ENCODE measurements at regions not wholly inside any gene's neighbourhood (a gene's known extent, or its start where the extent isn't known, plus 50 kb on each side); places are given as distances from the start of the nearest gene placed in this dataset.

DNA sequence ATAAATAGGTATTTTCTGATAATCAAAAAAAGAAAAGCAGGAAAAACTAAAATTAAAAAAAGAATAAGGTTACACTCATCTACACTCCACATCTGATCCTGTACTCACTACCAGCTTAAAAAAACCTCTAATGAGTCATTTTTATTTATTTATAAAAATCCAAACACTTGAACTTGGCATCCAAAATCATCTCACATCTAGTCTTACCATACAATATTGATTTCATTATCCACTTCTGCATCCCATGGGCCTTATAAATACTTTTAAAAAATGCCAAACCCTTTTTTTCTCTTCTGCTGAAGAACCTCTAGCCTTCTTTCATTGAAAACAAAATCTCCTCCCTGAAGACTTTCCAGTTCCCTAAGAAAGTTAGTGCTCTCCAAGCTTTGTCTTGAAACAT is 109.7 kb downstream of the TMTC3 start:
- no peak overlapping the region for H3K4me3 ChIP-seq
- no peaks in the 10 kb centered on the region for H3K4me1 ChIP-seq (ENCODE audit: low read depth)
- DNase-seq (ENCODE audit: low read depth in 1 of 2, low spot score in 1 of 2): no peak
- H3K27ac ChIP-seq: no peak overlapping the region
- H3K27me3 ChIP-seq: no peaks in the 10 kb centered on the region
- TF ChIP-seq, protein P1, sequence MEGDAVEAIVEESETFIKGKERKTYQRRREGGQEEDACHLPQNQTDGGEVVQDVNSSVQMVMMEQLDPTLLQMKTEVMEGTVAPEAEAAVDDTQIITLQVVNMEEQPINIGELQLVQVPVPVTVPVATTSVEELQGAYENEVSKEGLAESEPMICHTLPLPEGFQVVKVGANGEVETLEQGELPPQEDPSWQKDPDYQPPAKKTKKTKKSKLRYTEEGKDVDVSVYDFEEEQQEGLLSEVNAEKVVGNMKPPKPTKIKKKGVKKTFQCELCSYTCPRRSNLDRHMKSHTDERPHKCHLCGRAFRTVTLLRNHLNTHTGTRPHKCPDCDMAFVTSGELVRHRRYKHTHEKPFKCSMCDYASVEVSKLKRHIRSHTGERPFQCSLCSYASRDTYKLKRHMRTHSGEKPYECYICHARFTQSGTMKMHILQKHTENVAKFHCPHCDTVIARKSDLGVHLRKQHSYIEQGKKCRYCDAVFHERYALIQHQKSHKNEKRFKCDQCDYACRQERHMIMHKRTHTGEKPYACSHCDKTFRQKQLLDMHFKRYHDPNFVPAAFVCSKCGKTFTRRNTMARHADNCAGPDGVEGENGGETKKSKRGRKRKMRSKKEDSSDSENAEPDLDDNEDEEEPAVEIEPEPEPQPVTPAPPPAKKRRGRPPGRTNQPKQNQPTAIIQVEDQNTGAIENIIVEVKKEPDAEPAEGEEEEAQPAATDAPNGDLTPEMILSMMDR (IDR thresholded peaks at IDR 0.05; ENCODE audit: low read depth, low read length): no peak
- H3K36me3 ChIP-seq: no peaks in the 10 kb centered on the region
- no peaks in the 10 kb centered on the region for H3K9me3 ChIP-seq (ENCODE audit: low read depth)

DNA sequence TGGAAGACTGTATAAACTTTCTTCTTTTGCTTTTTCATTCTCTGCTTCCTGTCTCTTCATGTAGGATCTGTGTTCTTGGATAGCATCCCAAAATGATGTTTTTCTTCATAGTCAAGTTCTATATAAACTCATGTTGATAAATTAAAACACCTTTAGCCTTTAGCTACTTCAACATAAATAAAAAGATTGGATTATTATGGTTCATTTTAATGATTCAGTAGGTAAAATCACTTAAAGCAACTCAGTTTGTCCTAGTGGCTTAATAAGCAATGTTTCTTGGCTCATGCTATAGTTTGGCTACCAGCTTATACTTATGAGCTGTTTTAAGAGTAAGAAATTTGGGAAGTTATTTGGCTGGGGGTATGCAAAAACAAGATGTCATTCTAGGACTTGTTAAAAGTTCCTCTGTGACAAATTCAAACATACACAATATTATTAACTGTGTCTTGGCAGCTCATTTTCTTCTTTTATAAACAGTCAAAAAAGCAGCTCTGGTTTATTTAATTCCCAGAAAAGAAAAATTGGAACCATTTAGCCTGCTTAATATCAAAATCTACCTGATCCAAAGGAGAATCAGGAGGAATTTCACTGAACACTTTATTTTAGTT is 111.4 kb downstream of the TMTC3 start:
- Histone ChIP-seq H3K4me3 (no peak overlapping the region), H3K4me1 (ENCODE audit: low read depth) (no peaks in the 10 kb centered on the region), H3K9me3 (ENCODE audit: low read depth) (no peaks in the 10 kb centered on the region), H3K27me3 (no peaks in the 10 kb centered on the region), H3K36me3 (no peaks in the 10 kb centered on the region), H3K27ac (no peak overlapping the region)
- TF ChIP-seq, protein P1 (IDR thresholded peaks at IDR 0.05; ENCODE audit: low read depth, low read length): no peak
- no peak for DNase-seq (ENCODE audit: low read depth in 1 of 2, low spot score in 1 of 2)

DNA sequence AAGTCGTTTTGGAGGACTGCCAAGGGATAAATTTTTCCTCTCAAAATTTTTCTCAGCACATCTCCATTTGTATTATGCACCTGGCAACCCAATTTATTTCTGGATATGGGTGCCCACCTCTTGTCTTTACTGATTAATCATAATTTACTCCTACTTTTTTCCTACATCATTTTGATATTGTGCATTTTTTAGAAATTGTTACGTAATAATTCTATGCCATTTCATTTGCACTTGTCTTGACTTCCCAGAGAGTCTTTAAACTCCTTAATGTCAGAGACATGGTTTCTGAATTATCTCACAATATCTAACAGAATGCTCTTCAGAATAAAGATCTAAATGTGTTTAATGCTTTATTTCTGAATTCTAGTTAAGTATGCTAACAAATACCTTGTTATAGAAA is 113.1 kb downstream of the TMTC3 start:
- no peaks in the 10 kb centered on the region for H3K4me1 ChIP-seq (ENCODE audit: low read depth)
- H3K9me3 ChIP-seq (ENCODE audit: low read depth): no peaks in the 10 kb centered on the region
- no peaks in the 10 kb centered on the region for H3K36me3 ChIP-seq
- TF ChIP-seq, protein P1 (IDR thresholded peaks at IDR 0.05; ENCODE audit: low read depth, low read length): no peak
- no peaks in the 10 kb centered on the region for H3K27me3 ChIP-seq
- no peak overlapping the region for H3K27ac ChIP-seq
- no peak for DNase-seq (ENCODE audit: low read depth in 1 of 2, low spot score in 1 of 2)
- no peak overlapping the region for H3K4me3 ChIP-seq

DNA sequence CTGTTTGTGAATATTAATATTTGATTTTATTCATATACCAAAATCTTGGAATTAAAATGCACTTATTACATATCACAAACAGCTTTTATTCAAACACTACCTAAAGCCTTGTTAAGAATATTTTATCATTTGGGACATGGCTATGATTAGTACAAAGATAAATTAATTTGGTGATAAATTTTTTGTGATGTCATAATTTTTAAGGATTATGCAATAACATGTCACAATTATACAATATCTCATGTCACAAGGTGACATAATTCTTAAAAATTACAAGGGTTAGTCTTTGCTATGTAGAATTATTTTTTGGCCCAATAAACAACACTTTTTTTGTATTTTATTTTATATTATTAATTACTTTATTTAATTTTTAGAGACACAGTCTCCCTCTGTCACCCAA is 113.7 kb downstream of the TMTC3 start:
- H3K27me3 ChIP-seq: no peaks in the 10 kb centered on the region
- no peak overlapping the region for H3K4me3 ChIP-seq
- H3K27ac ChIP-seq: no peak overlapping the region
- H3K4me1 ChIP-seq (ENCODE audit: low read depth): no peaks in the 10 kb centered on the region
- no peaks in the 10 kb centered on the region for H3K9me3 ChIP-seq (ENCODE audit: low read depth)
- no peaks in the 10 kb centered on the region for H3K36me3 ChIP-seq
- TF ChIP-seq, protein P1 (IDR thresholded peaks at IDR 0.05; ENCODE audit: low read depth, low read length): no peak
- DNase-seq (ENCODE audit: low read depth in 1 of 2, low spot score in 1 of 2): no peak

DNA sequence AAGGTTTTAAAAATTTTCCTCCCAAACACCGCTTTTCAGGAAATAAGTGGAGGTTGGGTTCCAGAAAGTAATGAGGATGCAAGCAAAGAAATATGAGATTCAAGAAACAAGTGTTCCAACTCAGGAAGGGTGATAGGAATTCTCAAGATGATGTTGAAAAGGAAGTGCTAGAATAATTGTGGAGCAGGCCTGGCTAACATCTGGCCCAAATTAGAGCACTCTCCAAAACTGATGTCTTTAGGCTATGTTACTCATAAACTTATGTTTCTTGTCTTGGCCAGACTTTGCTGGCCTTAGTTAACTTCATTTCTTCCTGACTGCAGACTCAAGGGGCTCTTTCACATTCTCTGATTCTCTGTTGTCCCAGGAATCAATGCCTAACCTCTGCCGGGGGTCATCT is 116.3 kb downstream of the TMTC3 start:
- Histone ChIP-seq H3K27me3 (no peaks in the 10 kb centered on the region), H3K27ac (no peak overlapping the region), H3K4me1 (ENCODE audit: low read depth) (no peaks in the 10 kb centered on the region), H3K36me3 (no peaks in the 10 kb centered on the region), H3K9me3 (ENCODE audit: low read depth) (no peaks in the 10 kb centered on the region), H3K4me3 (no peak overlapping the region)
- TF ChIP-seq, protein P1 (IDR thresholded peaks at IDR 0.05; ENCODE audit: low read depth, low read length): no peak
- no peak for DNase-seq (ENCODE audit: low read depth in 1 of 2, low spot score in 1 of 2)

Data from cardiac muscle cell (in vitro differentiated cells and primary cell).